ENCODE measurements at regions not wholly inside any gene's neighbourhood (a gene's known extent, or its start where the extent isn't known, plus 50 kb on each side); places are given as distances from the start of the nearest gene placed in this dataset.
"Not testable (repeated sequence)": the region's sequence is repeated elsewhere in the genome, so short reads cannot be mapped to it uniquely, and the experiment has no call there.

GRCh38 chr6:51161752-51162151 is 343.1 kb downstream of the TFAP2B start:
- no peak for DNase-seq (ENCODE audit: low spot score)
- Histone ChIP-seq H3K4me3 (no peak overlapping the region), H3K27ac (no peak overlapping the region)
- TF ChIP-seq, protein P1, sequence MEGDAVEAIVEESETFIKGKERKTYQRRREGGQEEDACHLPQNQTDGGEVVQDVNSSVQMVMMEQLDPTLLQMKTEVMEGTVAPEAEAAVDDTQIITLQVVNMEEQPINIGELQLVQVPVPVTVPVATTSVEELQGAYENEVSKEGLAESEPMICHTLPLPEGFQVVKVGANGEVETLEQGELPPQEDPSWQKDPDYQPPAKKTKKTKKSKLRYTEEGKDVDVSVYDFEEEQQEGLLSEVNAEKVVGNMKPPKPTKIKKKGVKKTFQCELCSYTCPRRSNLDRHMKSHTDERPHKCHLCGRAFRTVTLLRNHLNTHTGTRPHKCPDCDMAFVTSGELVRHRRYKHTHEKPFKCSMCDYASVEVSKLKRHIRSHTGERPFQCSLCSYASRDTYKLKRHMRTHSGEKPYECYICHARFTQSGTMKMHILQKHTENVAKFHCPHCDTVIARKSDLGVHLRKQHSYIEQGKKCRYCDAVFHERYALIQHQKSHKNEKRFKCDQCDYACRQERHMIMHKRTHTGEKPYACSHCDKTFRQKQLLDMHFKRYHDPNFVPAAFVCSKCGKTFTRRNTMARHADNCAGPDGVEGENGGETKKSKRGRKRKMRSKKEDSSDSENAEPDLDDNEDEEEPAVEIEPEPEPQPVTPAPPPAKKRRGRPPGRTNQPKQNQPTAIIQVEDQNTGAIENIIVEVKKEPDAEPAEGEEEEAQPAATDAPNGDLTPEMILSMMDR (IDR thresholded peaks at IDR 0.05), result no peak

DNA sequence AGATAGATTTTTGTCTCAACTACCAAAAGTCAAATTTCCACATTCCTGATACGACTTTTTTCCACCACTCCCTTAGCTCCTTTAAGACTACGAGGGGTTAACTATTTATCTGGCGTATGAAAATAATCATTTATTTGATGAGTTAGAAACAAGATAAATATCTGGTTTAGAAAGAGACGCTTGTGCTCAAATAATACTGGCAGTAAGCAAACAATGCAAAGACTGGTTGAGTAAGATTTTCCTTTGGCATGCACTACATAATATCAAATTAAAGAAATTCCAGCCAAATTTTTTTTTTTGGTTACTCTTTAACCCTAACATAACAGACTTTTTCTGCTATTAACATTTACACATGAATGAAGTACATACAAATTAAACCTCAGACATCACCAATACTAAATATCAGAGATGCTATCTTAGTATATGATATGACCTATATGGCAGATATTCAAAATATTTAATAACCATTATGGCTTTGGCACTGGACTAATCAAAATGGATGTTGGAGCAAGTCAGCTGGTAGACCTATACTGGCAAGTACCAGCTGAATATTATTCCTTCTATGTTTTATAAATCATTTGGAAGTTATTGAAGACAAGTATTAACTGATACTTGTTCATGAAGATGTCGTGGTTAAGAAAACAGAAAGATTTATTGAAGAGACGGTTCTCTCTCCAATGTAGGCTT is 345.3 kb downstream of the TFAP2B start:
- Histone ChIP-seq H3K27ac (no peak overlapping the region), H3K4me3 (no peak overlapping the region)
- TF ChIP-seq, protein P1 (IDR thresholded peaks at IDR 0.05), result no peak
- no peak for DNase-seq (ENCODE audit: low spot score)

- TF ChIP-seq, protein P1 (IDR thresholded peaks at IDR 0.05), result no peak
- Histone ChIP-seq H3K4me3 (no peak overlapping the region), H3K27ac (no peak overlapping the region)
- no peak for DNase-seq (ENCODE audit: low spot score)
These were observed 348.2 kb downstream of the TFAP2B start for GRCh38 chr6:51166914-51167313.

- TF ChIP-seq, protein P1 (IDR thresholded peaks at IDR 0.05), result no peak
- no peak for DNase-seq (ENCODE audit: low spot score)
- Histone ChIP-seq H3K4me3 (no peak overlapping the region), H3K27ac (no peak overlapping the region)
These were observed 348.8 kb downstream of the TFAP2B start for GRCh38 chr6:51167468-51167867.

DNA sequence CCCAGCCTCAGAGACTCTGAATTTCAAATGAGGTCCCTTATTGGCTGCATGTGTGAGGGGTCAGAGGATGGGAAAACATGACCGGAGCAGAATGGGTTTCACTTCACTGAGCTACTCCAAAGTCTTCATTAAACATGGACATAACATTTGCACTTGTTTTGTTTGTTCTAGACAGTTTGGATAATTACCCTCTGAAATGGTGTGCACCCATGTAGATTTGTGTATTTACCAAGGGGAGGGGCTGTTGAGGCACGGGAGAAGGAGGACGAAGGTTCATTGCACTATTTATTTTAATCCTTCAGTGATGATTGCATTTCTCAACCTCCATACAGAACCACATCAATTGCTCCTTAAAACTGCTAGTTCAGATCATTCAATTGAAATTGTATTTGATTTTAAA is 364.2 kb downstream of the TFAP2B start:
- TF ChIP-seq, protein P1 (IDR thresholded peaks at IDR 0.05), result no peak
- DNase-seq (ENCODE audit: low spot score), result no peak

GRCh38 chr6:51184046-51184445 is 365.4 kb downstream of the TFAP2B start:
- H3K4me3 ChIP-seq, result no peak overlapping the region
- TF ChIP-seq, protein P1 (IDR thresholded peaks at IDR 0.05), result no peak
- no peak overlapping the region for H3K27ac ChIP-seq
- no peak for DNase-seq (ENCODE audit: low spot score)

More for the DNA sequence above, 364.2 kb downstream of the TFAP2B start:
- no peak overlapping the region for H3K4me3 ChIP-seq
- H3K27ac ChIP-seq, result no peak overlapping the region

GRCh38 chr6:51193163-51193562 is 374.5 kb downstream of the TFAP2B start:
- DNase-seq (ENCODE audit: low spot score); H3K4me3 ChIP-seq; H3K27ac ChIP-seq: not testable (repeated sequence)
